Femur (tissue), 1 donor: ENCODE measurements at regions not wholly inside any gene's neighbourhood (a gene's known extent, or its start where the extent isn't known, plus 50 kb on each side); places are given as distances from the start of the nearest gene placed in this dataset.

Experiments
- DNase-seq: peaks from one replicate; pipeline ENCODE4 v3.0.0-alpha.2; 2017

DNA sequence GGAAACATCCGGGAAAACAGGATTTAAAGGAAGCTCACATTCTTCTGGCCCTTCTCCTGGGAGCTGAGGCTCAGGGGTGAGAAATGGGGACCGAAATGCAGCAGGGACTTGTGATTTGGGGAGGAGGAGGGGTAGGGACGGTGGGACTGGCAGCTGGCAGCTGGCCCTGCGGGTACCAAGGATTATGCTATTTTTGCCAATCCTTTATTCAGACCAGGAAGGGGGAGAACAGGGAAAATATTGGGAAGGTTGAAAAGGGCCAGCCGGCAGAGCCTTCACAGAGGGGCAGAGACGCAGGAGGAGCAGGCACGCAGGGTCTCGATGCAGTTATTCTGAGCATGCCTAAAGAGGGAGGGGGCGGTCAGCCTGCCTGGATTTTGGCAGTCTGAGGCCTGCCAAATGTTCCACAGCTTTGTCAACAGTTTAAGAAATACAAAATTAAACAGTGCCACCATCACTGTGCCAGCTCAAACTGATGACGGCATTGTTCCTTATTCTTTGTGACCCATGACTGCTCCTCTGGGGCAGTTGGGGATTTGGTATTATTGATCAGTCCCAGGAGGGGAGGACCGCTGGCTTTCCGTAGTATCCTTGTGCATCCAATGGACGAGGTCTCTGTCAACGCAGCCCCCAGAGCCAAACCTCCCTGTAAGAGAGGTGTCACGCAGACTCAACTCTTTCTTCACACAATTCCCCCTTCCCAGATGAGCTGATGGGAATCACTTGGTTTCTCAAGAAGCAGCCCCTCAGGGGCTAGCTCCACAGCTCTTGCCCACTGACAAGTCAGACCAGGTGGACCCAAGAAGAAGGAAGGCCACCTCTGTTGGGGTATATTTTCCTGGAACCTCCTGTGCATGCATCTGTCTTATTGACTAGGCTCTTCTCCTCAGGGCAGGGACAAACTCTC lies 553.3 kb downstream of the BNC2 start:
- no peak for DNase-seq

GRCh38 chr9:16318516-16319060 lies 551.9 kb downstream of the BNC2 start:
- DNase-seq = peak; percentile 20

DNA sequence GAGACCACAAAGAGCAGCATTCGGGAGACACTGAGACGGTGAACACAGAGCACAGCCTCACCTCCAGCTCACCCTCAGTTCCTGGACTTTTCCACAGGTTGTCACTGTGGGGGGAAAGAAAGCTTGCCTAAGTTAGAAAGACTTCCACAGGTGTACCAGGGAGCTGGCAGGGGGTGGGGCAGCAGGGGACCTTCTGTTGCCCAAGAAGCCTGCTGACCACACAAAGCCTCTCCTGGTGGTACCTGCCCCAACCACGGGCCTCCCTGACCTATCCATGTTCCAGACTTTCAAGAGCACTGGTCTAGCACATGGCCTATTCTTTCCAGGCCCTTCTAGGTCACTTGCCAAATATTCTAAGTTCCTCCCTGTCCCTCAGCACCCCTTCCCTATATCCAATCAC lies 550.8 kb downstream of the BNC2 start:
- DNase-seq = peak; percentile 6

GRCh38 chr9:16320338-16320902 lies 550.0 kb downstream of the BNC2 start:
- DNase-seq = no peak

DNA sequence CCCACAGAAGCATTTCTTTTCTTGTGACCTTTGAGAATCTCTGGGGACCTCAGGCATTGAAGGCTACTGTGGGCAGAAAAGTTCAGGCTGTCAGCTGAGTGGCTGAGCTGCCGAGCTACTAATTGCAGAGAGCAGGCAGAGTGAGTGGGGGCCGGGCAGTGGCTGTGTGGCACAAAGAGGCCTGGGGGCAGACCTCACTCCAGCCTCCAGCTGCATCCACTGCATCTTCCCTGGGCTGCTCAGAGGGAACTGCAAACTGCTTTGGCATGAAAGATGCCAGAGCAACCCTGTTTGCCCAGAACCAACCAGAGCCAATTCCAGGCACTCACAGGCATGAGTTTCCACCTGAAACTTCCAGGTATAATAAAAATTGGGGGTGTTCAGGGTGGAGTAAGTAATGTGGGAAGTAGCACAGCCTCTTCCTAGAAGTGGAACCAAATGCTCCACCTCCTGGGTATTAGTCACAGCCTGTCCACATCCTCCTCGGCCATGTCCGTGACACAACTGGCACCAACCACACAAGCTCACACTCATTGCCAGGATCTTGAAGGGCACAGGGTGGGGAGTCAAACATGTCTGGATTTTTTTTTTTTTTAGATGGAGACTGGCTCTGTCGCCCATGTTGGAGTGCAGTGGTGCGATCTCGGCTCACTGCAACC lies 548.9 kb downstream of the BNC2 start:
- no peak for DNase-seq

GRCh38 chr9:16322849-16323248 lies 547.6 kb downstream of the BNC2 start:
- no peak for DNase-seq

GRCh38 chr9:16325966-16326365 lies 544.5 kb downstream of the BNC2 start:
- no peak for DNase-seq

DNA sequence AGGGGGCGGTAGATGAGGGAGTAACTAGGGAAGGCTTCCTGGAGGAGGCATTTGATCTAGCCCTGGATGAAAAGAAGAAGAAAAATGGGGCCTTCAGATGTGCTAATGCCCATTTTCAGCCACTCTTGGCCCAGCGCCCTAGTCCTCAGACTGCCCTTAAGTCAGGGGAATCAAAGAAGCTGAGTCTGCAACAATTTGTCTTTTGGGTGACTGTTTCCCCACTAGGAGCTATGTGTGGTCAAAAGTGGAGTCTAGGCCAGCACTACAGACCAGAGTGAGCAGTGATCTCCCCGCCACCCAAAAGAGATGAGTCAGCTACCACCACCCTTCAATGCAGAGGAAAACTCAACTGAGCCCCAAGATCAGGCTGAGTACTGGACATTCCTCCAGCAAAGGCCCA lies 542.1 kb downstream of the BNC2 start:
- no peak for DNase-seq

DNA sequence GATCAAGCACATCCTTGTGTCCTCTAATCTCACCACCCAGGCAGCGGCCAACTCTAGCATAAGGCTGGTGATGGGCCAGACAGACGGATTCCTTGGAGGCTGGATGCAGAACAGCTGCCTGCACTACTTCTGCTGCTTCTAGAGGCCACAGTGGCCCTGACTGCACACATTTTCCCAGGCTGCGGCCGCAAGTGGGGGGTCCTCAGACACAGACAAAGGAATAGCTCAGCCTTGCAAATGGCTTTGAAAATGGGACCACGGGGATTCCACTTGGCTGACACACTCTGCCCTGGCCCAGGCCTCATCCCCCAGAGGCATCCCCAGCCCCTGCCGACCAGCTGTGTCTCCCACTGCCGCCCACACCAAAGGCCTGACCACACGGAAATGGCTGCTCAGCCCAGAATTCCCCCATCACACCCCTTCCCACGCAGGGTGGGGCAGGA lies 540.8 kb downstream of the BNC2 start:
- peak; percentile 74 for DNase-seq

GRCh38 chr9:16331031-16331430 lies 539.4 kb downstream of the BNC2 start:
- DNase-seq = no peak

DNA sequence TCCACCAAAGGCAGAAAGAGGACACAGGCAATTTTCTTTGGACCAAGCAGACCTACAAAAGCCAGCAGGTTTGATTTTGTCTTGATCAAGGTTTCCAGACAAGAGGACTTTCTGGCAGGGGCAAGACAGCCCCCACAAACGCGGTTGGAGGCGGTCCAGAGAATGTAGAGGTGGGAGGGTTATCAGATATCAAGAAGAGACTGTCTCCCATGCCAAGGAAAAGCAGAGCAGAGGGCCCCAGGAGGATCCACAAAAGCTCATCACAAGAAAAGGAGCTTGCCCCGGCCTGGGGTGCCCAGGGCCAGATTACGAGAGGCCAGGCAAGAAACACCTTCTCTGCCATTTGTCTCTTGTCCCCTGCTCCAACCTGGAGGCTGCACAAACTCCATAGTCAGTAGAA lies 538.9 kb downstream of the BNC2 start:
- DNase-seq = no peak

- DNase-seq = no peak
These were observed 536.8 kb downstream of the BNC2 start for GRCh38 chr9:16333691-16334090.

GRCh38 chr9:16335788-16336580 lies 534.5 kb downstream of the BNC2 start:
- DNase-seq = peak; percentile 51

DNA sequence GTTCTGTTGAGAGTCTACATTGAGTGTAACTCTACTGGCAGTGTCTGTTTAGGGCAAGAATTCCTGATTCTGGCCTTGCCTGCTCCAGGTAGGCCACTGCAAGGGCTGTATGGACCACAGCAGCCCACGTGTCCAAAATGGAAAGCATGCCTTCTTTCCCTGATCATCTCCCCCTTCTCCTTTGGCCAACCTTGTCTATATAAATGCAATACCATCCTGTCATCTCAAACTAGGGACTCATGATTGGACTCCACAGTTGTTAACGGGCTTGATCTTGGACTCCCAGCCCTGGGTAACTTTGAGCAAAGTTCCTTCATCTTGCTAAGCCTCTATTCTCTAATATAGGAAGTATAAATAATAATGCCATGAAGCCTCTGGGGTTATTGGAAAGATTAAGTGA lies 533.6 kb downstream of the BNC2 start:
- no peak for DNase-seq

- DNase-seq = no peak
These were observed 533.0 kb downstream of the BNC2 start for GRCh38 chr9:16337322-16338029.

- DNase-seq = no peak
These were observed 529.3 kb downstream of the BNC2 start for GRCh38 chr9:16341177-16341576.

GRCh38 chr9:16342246-16343020 lies 528.0 kb downstream of the BNC2 start:
- no peak for DNase-seq

DNA sequence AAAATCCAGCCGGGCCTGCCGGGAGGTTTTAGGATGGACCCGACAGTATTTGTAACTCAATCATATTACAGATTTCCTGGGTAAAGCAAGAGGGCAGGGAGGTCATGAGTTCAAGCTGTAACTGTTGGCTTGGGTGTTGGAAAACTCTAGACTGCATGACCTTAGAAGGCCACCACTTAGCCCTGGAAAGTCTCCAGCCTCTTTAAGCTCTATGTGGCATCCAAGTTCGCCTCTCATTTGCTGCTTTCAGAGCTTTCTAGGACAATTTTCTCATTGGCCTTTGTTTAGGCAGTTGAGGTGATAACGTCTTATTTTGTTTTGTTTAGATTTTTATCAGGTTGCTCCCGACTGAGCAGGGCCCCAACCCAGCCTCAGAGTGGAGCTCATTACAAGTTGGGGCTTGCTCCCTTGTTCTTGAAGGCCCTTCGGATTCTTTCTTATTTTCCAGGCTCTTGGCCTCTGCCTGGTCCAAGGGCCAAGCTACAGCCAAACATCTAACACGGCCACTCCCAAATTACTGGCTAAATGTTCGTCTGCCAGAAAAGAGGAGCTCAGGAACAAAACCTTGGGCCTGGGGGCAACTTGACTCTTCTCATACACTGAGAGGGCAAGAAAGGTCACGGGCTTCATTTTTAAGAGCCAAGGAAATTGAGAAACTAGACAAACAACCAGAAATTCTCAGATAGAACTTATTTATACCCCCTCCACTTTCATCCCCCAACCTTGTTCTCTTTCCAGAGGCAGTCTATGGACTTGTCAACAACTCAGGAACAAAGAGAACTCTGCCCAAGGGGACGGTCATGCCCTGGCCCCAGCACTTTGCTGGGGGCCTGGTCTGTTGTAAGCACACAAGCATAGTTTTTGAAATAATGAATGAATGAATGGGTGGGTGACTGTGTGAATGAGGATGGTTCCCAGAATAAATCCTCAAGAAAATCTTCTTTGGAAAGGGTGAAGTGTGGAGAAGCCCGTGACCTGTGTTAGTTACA lies 526.9 kb downstream of the BNC2 start:
- no peak for DNase-seq

DNA sequence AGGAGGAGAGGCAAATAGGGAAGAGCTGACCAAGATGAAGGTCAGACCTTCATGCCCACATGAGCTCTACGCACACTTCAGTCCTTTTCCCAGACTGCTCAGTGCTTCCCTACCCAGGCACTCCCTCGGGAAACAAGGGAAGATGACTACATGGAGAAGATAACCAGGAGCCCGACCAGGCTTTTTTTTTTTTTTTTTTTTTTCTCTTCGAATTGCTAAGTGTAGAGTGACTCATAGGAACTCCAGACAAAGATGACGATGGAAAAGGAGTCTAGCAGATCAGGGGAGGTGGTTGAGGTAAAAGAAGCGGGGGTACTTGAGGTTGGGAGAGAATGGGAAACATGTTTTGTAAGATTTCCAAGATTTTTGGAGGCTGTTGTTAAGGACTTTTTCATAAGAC lies 526.1 kb downstream of the BNC2 start:
- no peak for DNase-seq

DNA sequence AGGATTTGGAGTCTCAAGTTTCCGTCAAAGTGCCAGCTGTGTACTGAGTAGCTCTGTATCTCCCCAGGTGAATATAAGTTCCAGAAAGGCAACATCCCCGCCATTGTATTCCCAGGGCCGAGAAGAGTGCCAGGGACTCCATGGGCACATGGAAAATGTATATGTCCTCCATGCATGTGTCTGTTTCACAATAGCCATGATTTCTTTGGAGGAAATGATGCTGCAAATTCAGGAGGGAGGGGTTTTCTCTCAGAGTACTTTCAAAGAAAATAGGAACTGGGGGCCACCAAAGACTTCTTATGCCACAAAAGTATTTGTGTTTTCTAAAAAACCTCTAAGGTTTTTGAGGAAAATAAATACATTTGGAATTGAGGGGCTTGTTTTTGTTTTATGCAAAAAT lies 524.6 kb downstream of the BNC2 start:
- DNase-seq = no peak
